ENCODE measurements at regions not wholly inside any gene's neighbourhood (a gene's known extent, or its start where the extent isn't known, plus 50 kb on each side); places are given as distances from the start of the nearest gene placed in this dataset.

DNA sequence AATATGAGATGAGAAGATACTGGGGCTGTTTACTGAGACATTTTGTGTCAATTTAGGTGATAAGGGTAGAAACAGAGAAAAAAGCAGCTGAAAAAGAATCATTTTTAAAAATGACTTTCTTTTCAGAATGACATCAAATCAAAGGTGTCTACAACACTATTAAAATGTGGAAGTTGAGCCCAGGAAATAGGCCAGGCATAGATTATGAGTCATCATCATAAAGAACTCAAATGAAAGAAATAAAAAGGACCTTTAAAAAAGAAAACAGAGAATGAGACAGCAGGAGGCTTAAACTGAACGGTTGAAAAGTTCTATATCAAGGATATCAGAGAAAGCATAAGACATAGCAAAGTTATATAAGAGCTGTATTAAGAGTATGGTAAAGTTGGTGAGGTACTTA, 442.5 kb downstream of the CNTN6 start:
- Histone ChIP-seq H3K4me1 (replicated peaks in 1 of 2) (no peaks in the 10 kb centered on the region), H3K27ac (no peak overlapping the region), H3K9me3 (replicated peaks in 1 of 3) (no peaks in the 10 kb centered on the region), H3K36me3 (replicated peaks in 1 of 2) (no peaks in the 10 kb centered on the region), H3K27me3 (no peaks in the 10 kb centered on the region), H3K4me3 (no peak overlapping the region)
- WGBS, 4 donors, result 53 to 70% (median 64%) methylated on average over 1 of the region's 1 CpG
- intact Hi-C loops (cut with DNase I), result no loop called here
- TF ChIP-seq, protein P1, sequence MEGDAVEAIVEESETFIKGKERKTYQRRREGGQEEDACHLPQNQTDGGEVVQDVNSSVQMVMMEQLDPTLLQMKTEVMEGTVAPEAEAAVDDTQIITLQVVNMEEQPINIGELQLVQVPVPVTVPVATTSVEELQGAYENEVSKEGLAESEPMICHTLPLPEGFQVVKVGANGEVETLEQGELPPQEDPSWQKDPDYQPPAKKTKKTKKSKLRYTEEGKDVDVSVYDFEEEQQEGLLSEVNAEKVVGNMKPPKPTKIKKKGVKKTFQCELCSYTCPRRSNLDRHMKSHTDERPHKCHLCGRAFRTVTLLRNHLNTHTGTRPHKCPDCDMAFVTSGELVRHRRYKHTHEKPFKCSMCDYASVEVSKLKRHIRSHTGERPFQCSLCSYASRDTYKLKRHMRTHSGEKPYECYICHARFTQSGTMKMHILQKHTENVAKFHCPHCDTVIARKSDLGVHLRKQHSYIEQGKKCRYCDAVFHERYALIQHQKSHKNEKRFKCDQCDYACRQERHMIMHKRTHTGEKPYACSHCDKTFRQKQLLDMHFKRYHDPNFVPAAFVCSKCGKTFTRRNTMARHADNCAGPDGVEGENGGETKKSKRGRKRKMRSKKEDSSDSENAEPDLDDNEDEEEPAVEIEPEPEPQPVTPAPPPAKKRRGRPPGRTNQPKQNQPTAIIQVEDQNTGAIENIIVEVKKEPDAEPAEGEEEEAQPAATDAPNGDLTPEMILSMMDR (IDR thresholded peaks at IDR 0.05), result no peak
- TF ChIP-seq POLR2A (IDR thresholded peaks at IDR 0.05), result no peak
- DNase-seq, result no peak

DNA sequence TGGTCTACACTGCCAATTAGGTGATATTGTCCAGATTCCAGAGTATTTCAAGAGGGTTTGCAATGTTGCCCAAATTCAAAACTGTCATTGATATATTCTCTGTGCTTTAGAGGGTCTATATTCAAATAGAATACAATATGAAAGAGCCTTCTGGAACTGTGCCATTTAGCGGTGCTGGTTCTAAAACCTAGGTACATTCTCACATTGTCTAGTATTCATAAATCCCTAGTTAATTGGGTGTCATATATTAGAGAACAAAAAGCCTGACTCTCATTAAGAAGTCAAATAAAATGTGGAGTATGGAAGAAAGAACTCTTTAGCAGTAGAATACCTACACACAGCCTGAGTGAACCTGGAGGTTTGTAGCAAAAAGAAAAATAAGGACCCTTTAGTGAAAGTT, 447.9 kb downstream of the CNTN6 start:
- TF ChIP-seq, protein P1 (IDR thresholded peaks at IDR 0.05), result no peak
- TF ChIP-seq POLR2A (IDR thresholded peaks at IDR 0.05), result no peak
- WGBS, 4 donors, result 82 to 100% (median 91%) methylated on average over 1 of the region's 1 CpG
- H3K27ac ChIP-seq, result no peak overlapping the region
- H3K4me3 ChIP-seq, result no peak overlapping the region
- H3K9me3 ChIP-seq (replicated peaks in 1 of 3), result no peaks in the 10 kb centered on the region
- H3K27me3 ChIP-seq, result no peaks in the 10 kb centered on the region
- no peaks in the 10 kb centered on the region for H3K4me1 ChIP-seq (replicated peaks in 1 of 2)
- intact Hi-C loops (cut with DNase I), result no loop called here
- no peak for DNase-seq
- H3K36me3 ChIP-seq (replicated peaks in 1 of 2), result no peaks in the 10 kb centered on the region

DNA sequence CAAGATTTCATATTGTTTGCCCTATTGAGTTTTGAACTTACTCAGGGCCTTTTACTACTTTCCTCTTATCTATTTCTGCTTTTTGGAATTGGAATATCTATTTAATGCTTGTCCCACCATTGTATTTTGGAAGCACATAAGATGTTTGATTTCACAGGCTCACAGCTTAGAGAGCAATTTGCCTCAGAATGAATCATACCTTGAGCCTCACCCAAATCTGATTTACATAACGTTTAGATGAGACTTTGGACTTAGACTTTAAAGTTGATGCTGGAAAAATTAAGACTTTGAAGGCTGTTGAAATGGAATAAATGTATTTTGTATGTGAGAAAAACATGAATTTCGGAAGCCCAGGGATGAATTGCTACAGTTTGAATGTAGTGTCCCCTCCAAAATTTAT, 458.9 kb downstream of the CNTN6 start:
- H3K4me1 ChIP-seq (replicated peaks in 1 of 2), result no peaks in the 10 kb centered on the region
- WGBS, 4 donors, result 68 to 82% (median 71%) methylated on average over 2 of the region's 2 CpGs
- intact Hi-C loops (cut with DNase I), result no loop called here
- no peaks in the 10 kb centered on the region for H3K36me3 ChIP-seq (replicated peaks in 1 of 2)
- no peak overlapping the region for H3K4me3 ChIP-seq
- H3K27me3 ChIP-seq, result no peaks in the 10 kb centered on the region
- no peaks in the 10 kb centered on the region for H3K9me3 ChIP-seq (replicated peaks in 1 of 3)
- TF ChIP-seq, protein P1 (IDR thresholded peaks at IDR 0.05), result no peak
- TF ChIP-seq POLR2A (IDR thresholded peaks at IDR 0.05), result no peak
- DNase-seq, result no peak
- no peak overlapping the region for H3K27ac ChIP-seq

DNA sequence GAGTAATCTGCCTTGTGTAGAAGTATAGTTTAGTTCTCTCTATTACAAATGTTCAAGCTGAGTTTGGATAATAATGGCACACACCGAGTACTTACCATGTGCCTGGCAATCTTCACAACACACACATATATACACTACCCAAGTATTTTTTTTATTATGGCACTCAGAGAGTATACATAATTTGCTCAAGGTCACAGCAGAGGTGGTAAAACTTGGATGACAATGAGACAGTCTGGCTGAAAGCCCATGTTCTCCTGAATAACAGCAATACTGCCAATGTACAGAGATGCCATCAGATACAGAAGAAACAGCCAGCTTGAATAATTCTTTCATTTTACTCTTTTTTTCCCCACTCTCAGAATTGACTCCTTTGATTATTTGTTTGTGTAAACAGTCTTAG, 460.0 kb downstream of the CNTN6 start:
- intact Hi-C loops (cut with DNase I), result no loop called here
- Histone ChIP-seq H3K4me1 (replicated peaks in 1 of 2) (no peaks in the 10 kb centered on the region), H3K4me3 (no peak overlapping the region), H3K9me3 (replicated peaks in 1 of 3) (no peaks in the 10 kb centered on the region), H3K27me3 (no peaks in the 10 kb centered on the region), H3K27ac (no peak overlapping the region), H3K36me3 (replicated peaks in 1 of 2) (no peaks in the 10 kb centered on the region)
- 88 to 97% (median 95%) methylated on average over 1 of the region's 1 CpG for WGBS, 4 donors
- no peak for TF ChIP-seq POLR2A (IDR thresholded peaks at IDR 0.05)
- TF ChIP-seq, protein P1 (IDR thresholded peaks at IDR 0.05), result no peak
- DNase-seq, result no peak

Measured in adrenal gland (tissue), 9 donors.